Lower leg skin (tissue), 4 donors: ENCODE measurements at regions not wholly inside any gene's neighbourhood (a gene's known extent, or its start where the extent isn't known, plus 50 kb on each side); places are given as distances from the start of the nearest gene placed in this dataset.
A peak's percentile ranks its signal among the peaks of the same experiment; 100 is the strongest.

Source experiments
- DNase-seq, 2 donors: peaks; one replicate each; pipeline ENCODE4 v3.0.0-alpha.2; 2019; ENCODE audit warnings: low spot score in 2 of 2
- H3K4me3 ChIP-seq: fragments of 200-600 bp; sonication (generic); 2 replicates; pipeline ENCODE4 v1.5.1; 2017; ENCODE audit warnings: mild to moderate bottlenecking, low read depth; ENCODE audit not compliant: poor library complexity, severe bottlenecking
- POLR2A ChIP-seq, 2 donors: fragments of 450-650 bp; IDR thresholded peaks; one replicate each; pipeline ENCODE4 v1.6.1; 2016 to 2017; ENCODE audit warnings: antibody characterized with exemption in 2 of 2, mild to moderate bottlenecking in 1 of 2, moderate library complexity in 1 of 2
- WGBS, 2 donors: methylation state at CpG; one replicate each; pipeline ENCODE4 v1.1.5; 2018; 5-methylcytosine and 5-hydroxymethylcytosine counted together
- intact Hi-C: fragments of 100-400 bp; cut with DNase I; formaldehyde crosslinking; loops from one replicate; pipeline ENCODE4 v1.15.0; 2023; ENCODE audit warnings: low total_unique reads
- TF ChIP-seq, protein P1 (sequence below), 3 donors: fragments of 450-650 bp; IDR thresholded peaks; one replicate each; pipeline ENCODE4 v1.5.1; 2016; ENCODE audit warnings: antibody characterized with exemption in 3 of 3, mild to moderate bottlenecking in 3 of 3, moderate library complexity in 2 of 3

GRCh38 chr1:219434285-219434922 is 178.5 kb downstream of the ZC3H11B start:
- TF ChIP-seq POLR2A (IDR thresholded peaks at IDR 0.05) = no peak
- TF ChIP-seq, protein P1, sequence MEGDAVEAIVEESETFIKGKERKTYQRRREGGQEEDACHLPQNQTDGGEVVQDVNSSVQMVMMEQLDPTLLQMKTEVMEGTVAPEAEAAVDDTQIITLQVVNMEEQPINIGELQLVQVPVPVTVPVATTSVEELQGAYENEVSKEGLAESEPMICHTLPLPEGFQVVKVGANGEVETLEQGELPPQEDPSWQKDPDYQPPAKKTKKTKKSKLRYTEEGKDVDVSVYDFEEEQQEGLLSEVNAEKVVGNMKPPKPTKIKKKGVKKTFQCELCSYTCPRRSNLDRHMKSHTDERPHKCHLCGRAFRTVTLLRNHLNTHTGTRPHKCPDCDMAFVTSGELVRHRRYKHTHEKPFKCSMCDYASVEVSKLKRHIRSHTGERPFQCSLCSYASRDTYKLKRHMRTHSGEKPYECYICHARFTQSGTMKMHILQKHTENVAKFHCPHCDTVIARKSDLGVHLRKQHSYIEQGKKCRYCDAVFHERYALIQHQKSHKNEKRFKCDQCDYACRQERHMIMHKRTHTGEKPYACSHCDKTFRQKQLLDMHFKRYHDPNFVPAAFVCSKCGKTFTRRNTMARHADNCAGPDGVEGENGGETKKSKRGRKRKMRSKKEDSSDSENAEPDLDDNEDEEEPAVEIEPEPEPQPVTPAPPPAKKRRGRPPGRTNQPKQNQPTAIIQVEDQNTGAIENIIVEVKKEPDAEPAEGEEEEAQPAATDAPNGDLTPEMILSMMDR (IDR thresholded peaks at IDR 0.05) = no peak
- DNase-seq = no peak
- WGBS, 2 donors = 82 to 84% methylated on average over 6 of the region's 6 CpGs
- no peak overlapping the region for H3K4me3 ChIP-seq
- intact Hi-C loops = no loop called here

GRCh38 chr1:219433496-219434131 is 179.3 kb downstream of the ZC3H11B start:
- TF ChIP-seq, protein P1 (IDR thresholded peaks at IDR 0.05) = no peak
- no peak for TF ChIP-seq POLR2A (IDR thresholded peaks at IDR 0.05)
- intact Hi-C loops = no loop called here
- H3K4me3 ChIP-seq = no peak overlapping the region
- WGBS, 2 donors = 45 to 54% methylated on average over 6 of the region's 6 CpGs
- DNase-seq = peak in 1 of 2 donors; percentile 18

DNA sequence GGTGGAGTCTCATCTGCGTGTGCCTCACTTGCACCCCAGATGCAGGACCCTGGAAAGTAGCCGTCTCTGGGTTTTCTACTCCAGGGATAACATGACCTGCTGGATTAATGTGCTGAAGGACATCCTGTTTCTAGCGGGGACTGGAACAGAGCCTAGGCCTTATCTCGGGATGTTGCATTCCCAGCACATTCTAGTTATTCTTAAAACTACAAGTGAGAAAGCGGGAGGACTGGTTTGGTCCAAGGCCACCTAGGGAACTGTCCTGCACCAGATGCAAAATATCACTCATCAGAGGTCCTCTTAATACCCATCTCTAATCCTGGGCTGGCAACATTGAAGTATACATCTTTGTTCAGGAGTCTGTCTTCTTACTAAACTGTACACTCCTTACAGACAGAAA is 179.9 kb downstream of the ZC3H11B start:
- 72 to 75% methylated on average over 5 of the region's 5 CpGs for WGBS, 2 donors
- TF ChIP-seq, protein P1 (IDR thresholded peaks at IDR 0.05) = no peak
- TF ChIP-seq POLR2A (IDR thresholded peaks at IDR 0.05) = no peak
- no peak for DNase-seq
- H3K4me3 ChIP-seq = no peak overlapping the region
- intact Hi-C loops = no loop called here

- intact Hi-C loops = no loop called here
- H3K4me3 ChIP-seq = no peak overlapping the region
- DNase-seq = no peak
- TF ChIP-seq, protein P1 (IDR thresholded peaks at IDR 0.05) = no peak
- TF ChIP-seq POLR2A (IDR thresholded peaks at IDR 0.05) = no peak
- WGBS, 2 donors = 76 to 84% methylated on average over 3 of the region's 3 CpGs
Observed at GRCh38 chr1:219432191-219432606, 180.7 kb downstream of the ZC3H11B start.

DNA sequence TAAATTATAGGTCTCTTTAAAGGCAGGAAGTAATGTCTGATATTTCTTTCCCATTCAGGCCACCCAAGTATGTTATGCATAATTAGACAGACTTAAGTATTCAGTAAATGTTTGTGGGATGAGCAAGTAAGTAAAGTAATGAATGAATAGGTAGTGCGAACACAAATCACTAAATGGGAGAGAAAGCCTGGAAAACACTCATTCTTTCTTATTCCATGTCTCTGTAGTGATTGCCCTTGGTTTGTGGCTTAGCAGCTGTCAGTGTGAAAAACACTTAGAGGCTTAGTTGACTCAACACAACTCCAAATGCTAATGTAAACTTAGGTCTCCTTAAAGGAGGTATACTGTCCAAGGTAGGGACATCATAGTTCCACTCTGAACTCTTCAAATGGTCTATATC is 182.5 kb downstream of the ZC3H11B start:
- H3K4me3 ChIP-seq = no peak overlapping the region
- TF ChIP-seq, protein P1 (IDR thresholded peaks at IDR 0.05) = no peak
- TF ChIP-seq POLR2A (IDR thresholded peaks at IDR 0.05) = no peak
- intact Hi-C loops = no loop called here
- DNase-seq = no peak
- WGBS, 2 donors = 95 to 100% methylated on average over 1 of the region's 1 CpG
